Right renal cortex interstitium (tissue), 3 donors: ENCODE measurements at regions not wholly inside any gene's neighbourhood (a gene's known extent, or its start where the extent isn't known, plus 50 kb on each side); places are given as distances from the start of the nearest gene placed in this dataset.
A peak's percentile ranks its signal among the peaks of the same experiment; 100 is the strongest.
"Not testable (repeated sequence)": the region's sequence is repeated elsewhere in the genome, so short reads cannot be mapped to it uniquely, and the experiment has no call there.

ENCODE experiments used
- DNase-seq, 3 donors: peaks; one replicate each; pipeline ENCODE4 v3.0.0-alpha.2; 2013; ENCODE audit warnings: low read depth in 3 of 3, low spot score in 2 of 3

DNA sequence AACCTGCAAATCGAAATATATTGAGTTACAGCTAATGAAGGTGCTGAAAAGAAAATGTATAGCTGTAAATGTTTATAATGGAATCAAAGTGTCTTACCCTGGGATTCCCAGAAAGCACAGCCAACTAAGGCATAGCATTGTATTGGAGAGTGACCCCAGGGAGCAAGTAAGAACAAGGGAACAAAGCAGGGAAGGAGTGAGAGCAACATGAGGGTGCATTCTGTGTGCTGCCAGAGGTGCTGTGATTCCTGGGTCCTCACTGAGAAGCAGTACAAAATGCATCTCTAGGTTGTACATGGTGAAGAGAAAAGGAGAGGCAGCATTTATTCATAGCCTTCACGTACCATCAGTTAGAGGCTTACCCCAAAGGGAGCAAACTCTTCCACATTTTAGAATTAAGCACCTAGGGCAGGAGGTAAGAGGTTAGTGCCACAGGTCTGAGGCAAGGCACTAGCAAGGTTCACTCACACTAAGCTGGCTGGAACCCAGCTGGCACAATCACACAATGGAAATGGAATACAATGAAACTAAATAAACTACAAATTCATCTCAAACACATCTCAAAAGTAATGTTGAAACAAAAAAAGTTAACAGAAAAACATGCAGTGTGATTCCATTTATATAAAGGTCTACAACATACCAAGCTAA is 151.5 kb upstream of the C2CD4B start:
- no peak for DNase-seq

DNA sequence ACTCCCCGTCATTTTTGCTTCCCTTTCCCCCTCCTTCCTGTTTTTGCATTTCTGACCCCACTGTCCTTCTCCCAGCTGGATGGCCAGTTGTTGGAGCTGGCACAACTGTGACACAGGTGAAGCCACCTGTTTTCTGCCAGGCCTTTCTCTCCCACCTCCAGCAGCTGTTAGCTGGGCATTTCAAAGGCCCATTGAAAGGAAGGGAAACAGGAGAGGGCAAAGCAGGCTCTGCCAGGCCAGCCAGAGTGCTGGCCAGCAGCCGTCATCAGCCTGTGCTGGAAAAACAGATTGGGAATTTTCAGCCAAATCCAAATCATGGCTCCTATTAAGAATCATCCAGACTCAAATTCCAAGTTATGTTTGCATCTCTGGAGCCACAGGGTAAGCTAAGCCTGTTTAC is 155.2 kb upstream of the C2CD4B start:
- no peak for DNase-seq

DNA sequence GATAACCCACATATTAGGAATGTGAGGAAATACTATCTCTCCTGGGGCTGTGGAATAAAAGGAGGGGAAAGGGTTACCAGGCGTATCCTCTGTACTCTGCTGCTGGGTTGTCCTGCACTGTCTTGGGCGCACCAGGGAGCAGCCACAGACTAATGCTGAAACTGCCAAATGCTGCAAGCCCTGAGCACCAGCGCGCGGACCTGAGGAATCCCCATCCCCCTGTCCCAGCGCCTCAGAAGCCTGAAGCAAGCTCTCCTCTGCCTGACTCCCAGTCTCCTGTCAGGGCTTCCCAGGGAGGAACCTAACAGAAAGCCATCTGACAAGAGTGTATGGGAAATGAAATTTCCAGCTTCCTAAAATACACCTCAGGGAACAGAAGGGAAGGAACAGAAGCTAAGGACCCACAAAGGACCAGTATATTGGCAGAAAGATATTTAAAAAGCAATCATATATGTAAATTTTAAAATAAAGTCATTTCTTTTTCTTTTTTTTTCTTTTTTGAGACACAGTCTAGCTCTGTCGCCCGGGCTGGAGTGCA is 158.3 kb upstream of the C2CD4B start:
- no peak for DNase-seq

DNA sequence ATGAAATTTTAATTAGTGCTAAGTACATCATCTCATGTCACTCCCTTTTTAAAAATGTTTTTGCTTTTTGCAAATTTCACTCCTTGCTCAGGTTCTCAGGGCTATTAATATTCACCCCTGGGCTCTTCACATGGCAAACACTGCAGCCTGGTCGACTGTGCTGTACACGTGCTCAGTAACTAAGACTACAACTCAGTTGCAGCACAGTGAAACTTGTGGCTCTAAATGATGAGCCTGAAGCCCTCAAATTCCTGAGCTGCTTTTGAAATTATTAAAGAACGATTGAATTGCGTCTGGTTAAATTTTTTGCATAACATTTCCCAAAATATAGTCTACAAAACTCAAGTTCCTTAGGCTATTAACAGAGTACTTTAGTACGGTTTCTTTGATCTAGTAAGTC is 159.3 kb upstream of the C2CD4B start:
- DNase-seq, result no peak

DNA sequence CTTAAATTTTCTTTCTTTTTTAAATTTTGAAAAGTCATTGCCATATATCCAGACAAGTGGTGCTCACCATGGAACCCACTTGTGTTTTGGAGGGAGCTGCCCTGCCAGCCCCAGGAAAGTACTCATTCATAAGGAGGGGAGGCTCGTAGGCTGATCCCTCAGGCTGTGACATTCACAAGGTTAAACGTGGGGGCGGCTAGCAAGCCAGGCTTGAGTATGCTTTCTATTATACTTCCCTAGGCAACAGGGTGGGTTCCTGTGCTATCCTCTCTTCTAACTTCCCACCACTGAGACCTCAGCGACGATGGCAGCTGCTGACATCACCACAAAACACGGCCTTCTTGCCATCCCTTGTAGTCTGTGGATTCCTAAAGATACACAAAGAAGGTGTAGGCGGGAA is 160.5 kb upstream of the C2CD4B start:
- DNase-seq, result no peak

DNA sequence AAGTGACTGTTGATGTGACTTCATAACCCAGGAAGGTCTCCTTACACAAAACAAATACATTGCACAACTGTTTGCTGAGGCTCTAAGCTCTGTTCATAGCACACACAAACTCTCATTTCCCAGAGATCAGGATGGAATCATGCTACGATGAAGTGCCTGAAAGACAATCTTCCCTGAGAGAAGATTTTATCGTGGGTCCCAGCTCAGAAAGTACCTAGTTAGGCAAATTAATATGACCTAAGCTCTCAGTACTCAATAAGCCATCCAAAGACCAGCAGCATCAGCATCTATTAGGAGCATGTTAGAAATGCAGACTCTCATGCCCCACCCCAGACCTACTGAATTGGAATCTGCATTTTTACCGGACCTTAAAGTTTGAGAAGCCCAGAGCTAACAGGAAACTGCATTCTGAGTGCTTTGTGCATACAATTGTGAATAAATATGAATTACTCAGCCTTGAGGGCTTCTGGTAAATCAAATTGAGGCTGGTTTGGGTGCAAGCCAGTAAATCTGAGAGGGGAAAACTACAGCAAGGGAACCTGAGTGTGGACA is 161.5 kb upstream of the C2CD4B start:
- no peak for DNase-seq

DNA sequence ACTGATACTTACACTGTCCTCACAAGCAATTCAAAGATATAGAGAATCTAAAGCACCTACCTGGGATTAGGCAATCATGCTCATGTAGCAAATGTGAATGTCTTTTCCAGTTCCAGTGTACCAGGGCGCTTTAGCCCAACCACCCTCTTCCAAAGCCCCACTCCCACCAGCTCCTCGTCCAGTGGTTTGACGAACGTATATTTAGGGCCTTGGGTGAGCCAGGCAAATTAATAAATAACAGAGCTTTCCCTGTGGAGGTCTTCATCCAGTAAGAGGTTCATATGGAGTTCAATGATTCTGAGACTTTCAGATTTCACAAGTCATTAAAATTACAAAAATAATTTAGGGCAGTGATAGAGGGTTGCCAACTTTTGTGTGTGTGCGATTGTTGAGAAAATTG is 162.3 kb upstream of the C2CD4B start:
- DNase-seq, result no peak

DNA sequence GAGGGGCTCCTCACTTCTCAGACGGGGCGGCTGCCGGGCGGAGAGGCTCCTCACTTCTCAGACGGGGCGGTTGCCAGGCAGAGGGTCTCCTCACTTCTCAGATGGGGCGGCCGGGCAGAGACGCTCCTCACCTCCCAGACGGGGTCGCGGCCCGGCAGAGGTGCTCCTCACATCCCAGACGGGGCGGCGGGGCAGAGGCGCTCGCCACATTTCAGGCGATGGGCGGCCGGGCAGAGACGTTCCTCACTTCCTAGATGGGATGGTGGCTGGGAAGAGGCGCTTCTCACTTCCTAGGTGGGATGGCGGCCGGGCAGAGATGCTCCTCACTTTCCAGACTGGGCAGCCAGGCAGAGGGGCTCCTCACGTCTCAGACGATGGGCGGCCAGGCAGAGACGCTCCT is 167.4 kb upstream of the C2CD4B start:
- DNase-seq, result not testable (repeated sequence)

DNA sequence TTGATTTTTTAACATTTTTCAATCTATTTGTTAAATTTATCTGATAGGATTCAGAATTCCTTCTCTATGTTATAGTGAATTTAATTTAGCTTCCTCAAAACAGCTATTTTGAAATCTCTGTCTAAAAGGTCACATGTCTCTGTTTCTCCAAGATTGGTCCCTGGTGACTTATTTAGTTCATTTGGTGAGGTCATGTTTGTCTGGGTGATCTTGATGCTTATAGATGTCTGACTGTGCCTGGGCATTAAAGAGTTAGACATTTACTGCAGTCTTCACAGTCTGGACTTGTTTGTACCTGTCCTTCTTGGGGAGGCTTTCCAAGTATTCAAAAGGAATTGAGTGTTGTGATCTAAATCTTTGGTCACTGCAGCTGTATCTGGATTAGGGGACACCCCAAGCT is 169.5 kb upstream of the C2CD4B start:
- DNase-seq, result no peak

DNA sequence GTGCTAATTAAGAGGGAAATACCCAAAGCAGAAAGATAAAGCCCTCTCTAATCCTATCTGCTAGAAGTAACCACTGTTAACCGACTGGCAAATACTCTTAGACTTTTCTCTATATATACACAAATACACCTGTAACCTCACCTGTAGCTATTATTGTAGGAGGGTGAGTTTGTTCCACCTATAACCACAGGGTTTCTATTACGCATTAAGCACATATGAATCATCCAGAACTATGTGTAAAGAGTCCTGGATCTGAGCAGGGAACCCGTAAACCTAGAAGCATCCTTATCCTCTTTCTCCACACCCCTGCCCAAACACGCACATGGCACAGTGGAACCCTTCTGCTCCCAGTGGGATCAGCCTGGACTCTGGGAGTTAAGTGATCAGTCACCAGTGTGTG is 172.8 kb upstream of the C2CD4B start:
- no peak for DNase-seq

DNA sequence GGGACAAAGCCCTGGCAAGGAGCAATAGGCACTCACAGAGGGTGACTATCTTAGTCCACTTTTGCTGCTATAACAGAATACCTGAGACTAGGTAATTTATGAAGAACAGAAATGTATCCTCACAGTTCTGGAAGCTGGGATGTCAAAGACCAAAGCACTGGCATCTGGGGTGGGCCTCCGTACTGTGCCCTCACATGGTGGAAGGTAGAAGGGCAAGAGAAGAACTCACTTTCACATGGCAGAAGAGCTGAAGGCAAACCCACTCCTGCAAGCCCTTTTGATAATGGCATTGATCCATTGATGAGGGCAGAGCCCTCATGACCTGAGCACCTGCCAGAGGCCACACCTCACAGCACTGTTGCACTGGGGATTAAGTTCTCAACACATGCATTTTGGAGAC is 173.4 kb upstream of the C2CD4B start:
- no peak for DNase-seq

DNA sequence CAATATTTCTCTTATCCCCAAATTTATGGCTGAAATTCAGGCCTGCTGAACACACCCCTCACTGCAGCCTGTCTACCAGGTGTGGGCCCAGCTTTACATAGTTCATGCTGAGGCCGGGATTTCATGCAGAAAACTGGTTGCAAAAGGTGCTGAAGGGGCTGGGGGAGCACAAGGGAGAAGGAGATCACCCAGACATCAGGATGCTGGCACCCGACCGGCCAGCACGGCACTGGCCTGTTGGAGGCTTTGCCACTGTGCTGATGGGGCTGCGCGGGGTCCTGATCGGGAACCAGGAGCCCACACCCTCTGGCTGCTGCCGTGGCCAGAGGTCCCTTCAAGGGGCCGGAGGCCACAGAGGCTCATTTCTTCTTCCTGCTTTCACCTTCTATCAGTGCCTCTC is 177.9 kb upstream of the C2CD4B start:
- DNase-seq, result no peak

DNA sequence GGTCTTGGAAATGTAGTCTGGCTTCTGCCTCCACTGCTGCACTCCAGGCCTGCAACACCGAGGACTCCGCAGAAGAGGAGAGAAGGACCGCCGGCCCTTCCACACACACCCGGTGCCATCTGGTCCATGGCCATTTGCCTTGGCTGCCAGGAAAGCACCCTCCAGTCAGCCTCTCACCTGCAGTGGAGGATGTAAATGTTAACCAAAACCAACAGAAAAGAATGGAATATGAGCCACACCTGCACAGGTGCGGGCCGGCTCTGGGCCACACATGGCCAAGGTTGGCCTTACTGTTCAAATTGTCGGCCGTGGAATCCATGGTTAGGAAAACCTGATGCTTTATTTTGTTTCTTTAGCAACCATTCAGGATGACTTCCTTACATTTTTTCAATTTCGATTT is 178.3 kb upstream of the C2CD4B start:
- DNase-seq, result no peak

DNA sequence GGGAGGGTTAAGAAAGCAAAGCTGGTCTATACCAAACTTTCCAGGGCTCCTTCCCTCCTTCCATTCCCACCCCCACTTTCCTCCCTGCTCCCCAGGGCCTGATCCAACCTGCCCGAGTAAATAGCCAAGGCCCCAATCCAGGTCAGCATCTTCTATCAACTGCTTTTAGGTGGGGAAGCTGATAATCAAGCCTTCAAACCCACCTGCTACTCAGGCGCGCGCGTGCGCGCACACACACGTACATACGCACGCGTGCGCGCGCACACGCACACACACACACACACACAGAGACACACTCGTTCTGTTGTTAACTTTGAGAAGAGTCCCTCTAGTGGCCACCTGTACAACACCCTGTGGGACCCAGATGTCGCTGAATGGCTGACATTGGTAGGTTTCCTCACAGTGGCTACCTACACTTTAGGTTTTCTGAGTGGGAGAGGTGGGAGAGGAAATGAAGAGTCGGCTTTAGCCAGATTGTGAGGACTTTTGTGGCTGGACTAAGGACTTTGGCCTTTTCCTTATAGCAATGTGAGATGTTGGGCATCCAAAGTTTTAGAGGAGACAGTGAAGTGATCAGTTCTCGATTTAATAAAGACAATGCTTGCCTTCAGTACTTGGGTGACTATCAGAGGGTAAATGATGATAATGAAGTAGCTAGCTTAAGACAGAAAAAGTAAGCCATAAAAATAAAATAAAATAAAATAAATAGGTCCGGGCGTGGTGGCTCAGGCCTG is 179.9 kb upstream of the C2CD4B start:
- DNase-seq, result peak; percentile 43 to 73 (median 66)

DNA sequence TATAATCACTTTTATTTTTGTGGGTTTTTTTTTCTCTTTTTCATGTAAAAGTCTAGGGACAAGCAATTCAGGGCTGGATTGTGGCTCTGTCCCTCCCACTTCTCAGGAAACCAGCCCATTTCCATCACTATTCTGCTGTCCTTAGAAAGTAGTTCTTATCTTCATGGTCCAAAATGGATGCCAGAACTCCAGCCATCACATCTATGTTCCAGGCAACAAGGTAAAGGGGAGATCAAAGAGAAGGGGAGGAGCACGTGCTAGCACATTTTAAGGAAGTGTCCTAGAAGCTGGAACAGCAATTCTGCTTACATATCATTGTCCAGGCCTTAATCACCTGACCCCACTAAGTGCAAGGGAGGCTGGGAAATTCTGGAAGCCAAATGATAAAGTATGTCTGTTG is 181.1 kb upstream of the C2CD4B start:
- DNase-seq, result no peak

DNA sequence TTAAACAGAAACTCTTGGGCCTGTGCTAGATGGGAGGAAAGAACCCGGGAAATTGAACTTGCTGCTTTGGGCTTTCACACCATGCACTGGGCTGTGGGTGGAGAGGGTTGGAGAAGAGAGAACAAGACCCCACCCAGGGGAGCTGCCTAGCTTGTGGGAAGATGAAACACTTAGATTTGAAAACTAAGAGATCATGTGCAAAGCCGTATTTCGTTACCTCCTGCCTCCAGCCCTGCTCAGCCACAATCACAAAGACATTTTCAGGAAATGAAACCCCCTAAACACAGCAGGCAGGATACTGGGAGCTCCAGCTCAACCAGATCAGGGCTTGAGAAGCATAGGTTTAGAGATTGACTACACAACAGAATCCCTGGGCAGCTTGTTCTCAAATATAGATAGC is 183.0 kb upstream of the C2CD4B start:
- DNase-seq, result no peak

DNA sequence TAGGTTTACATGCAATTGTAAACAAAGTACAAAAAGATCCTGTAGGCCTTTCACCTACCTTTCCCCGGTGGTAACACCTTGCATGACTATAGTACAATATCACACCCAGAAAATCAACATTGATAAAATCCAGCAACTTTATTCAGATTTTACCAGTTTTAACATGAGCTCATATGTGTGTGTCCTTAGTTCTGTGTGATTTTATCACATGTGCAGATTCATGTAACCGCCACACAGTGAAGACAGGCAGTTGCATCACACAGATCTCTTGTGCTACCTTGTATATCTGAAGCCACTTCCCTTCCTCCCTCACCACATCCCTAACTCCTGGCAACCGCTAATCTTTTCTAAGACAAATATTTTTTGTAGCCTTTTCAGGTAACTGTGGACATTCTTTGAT is 183.5 kb upstream of the C2CD4B start:
- no peak for DNase-seq

DNA sequence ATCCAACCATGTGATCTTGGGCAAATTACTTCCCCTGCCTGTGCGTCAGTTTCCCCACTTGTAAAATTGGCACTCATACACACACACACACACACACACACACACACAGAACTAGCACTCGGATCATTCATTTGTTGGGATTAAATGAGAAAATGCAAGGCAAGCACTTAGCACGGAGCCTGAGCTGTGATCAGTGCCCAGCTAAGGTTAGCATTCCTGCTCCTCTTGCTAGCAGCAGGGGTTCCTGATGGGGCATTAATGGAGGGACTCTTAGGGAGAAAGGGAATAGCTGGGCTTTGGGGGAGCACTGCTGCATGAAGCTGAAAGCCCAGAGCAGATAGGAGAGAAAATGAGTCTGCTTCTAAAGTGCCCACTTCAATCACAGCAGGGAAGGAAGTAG is 187.7 kb upstream of the C2CD4B start:
- no peak for DNase-seq

DNA sequence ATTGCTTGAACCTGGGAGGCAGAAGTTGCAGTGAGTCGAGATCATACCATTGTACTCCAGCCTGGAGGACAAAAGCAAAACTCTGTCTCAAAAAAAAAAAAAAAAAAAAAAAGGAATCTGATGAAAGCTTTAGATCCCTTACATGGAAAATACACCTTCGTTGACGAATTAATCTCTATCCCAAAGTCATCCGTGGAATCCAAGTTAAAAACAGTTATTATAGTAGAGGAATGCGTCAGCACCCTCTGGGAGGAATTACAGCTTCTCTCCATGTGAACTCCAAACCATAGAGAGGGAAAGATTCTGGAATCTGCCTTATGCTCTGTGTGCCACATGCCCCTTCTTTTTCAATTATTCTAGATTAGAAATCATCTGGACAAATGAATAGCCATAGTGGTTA is 192.3 kb upstream of the C2CD4B start:
- no peak for DNase-seq

DNA sequence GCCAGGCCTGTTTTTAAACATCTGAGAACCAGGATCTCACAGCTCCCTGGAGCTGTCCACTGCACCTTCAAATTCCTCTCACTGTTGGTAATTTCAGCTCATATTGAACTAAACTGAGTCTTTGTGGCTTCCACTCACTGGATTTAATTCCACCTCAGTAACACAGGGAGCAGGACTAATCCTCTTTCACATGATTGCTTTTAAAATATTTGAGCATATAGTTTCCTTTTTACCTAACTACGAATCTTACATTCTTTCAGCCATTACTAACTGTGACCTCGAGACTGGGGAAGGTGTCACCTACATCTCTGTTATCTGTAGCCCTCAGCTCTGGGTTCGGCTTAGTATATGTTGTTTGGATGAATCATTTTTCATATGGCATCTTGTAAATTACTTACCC is 194.3 kb upstream of the C2CD4B start:
- no peak for DNase-seq

DNA sequence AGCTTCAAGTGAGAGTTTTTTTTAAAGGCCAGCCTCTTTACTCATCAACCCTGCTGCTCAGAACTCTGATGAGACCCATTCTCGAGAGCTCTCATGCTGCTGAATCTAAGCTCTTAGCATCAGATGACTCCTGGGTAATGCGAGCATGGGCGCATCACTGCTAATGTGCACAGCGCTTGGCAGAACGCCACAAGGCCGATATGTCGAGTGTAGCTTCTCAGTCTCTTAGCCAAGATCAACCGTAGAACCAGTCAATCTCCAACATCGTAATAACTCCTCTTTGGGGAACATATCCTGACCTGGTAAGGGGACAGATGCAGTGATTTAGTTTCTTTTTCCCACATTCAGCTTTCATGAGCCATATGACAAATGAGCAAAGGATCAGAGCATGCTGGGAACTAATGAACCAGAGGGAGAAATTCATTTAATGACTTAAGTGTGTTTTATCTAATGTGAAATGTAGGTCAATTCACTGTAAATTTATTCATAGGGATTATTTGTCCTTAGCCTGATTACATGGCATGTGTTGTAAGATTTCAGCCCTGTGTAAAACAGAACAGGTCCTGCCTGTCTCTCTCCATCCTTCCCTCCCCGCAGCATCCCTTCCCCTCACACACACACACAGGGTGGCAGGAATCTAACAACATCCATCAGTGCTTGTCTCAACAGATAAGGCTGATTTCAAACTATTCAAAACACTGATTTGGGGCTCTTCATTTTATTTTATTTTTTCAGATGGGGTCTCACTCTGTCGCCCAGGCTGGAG is 195.4 kb upstream of the C2CD4B start:
- no peak for DNase-seq
